ENCODE measurements at regions not wholly inside any gene's neighbourhood (a gene's known extent, or its start where the extent isn't known, plus 50 kb on each side); places are given as distances from the start of the nearest gene placed in this dataset.

DNA sequence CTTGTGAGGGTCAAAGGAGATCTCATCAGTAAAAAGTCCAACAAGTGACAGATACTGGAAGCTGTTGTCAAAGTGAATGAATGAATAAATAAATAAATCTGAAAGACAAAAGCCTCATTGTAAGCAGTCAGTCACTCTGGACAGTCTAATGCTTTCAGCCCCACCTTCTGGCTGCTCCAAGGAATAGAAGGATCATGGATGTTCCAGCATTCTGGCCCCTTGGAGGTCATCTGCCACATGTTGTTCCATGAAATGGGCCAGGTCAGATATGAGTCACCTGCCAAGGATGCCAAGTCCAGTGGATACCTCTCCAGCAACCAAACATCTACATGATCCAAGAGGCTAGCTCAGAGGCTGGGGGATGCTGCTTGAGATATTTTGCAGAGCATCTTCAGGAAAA, 185.6 kb downstream of the BMP7 start:
- no peak for DNase-seq (ENCODE audit: low read depth in 3 of 3)

DNA sequence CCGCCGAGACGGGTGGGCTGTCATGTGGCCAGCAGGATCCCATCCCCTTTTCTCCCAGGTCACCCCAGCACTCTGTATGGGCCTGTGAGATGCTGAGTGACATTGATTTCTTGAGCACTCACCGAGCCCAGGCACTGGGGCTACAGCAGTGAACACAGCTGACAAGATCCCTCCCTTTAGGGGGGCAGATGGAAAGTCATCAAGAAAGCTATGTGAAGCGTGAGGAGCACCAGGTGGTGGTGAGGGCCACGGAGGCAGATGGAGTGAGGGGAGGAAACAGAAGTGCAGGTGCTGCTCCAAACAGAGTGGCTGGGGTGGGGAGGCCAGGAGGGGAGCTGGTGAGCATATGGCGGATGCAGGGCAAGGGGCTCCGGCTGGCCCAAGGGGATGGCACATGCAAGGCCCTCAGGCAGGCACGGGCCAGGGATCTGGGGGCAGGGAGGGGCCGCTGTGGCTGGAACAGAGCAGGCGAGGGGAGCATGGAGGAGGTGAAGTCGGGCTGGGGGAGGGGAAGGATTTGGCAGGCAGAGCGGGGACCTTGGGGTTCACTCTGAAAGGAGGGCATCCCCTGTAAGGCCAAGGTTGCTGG, 184.0 kb downstream of the BMP7 start:
- no peak for DNase-seq (ENCODE audit: low read depth in 3 of 3)

DNA sequence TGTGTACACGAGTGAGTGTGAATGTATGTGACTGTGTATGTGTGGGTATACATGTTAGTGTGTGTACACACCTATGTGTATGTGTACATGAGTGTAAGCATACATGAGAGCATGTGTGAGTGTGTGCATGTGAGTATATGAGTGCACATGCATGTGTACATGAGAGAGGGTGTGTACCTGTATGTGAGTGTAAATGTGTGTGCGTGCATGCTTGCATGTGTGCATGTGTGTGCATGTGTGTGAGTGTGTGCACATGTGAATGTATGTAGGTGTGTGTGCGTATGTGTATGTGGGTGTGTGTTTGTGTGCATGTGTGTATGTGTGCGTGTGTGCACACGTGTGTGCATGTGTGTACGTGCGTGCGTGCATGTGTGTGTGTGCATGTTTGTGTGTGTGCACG, 183.4 kb downstream of the BMP7 start:
- DNase-seq (ENCODE audit: low read depth in 3 of 3), result no peak

DNA sequence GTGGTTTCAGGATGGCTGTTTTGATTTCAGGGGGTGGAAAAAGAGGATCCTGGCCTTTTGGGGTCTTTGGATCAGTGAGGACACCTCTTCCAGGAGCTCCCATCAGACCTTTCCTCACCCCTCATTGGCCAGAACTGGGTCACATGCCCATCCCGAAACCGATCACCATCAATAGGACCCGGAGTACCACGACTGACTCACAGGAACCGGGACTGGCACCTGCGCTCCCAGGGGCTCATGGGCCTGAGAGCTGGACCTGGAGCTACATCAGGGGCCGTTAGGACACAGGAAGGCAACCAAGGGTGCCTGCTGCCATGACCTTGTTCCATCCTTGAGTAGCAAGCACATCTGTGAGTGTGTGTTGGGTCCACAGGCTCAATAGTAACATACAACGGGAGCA, 180.4 kb downstream of the BMP7 start:
- DNase-seq (ENCODE audit: low read depth in 3 of 3), result no peak

DNA sequence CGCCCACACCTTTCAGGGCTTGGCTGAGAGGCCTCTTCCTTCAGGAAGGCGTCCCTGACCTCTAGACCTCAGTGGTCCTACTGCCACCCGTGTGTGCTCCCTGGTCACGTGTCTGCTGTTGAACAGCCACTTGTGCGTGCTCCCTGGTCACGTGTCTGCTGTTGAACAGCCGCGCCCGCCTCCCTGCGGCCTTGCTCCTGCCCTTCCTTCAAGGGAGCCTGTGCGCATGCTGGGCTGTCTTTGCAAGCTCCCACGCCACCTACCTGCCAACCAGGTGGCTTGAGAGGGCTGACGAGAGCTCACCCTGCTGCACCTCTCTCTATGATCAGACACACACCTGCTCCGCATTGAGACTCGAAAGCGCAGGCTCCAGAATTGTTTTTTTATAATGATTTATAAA, 179.3 kb downstream of the BMP7 start:
- DNase-seq (ENCODE audit: low read depth in 3 of 3), result no peak

DNA sequence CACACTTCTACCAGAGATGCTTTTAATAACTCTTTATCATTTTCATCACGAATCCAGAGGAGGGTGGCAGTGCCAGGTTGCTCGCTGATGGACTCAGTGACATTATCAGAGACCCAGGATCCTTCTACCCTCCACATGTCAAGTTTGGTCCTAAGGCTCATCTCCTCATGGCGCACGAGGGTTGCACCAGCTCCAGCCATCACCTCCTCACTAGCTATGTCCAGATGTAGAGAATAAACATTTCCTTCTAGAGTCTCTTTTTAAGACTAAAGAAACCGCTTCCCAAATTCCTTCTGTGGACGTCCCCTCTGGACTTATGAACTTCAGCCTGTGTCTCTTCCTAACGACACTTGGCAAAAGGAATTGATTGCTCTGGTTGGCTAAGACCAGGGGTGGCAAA, 178.7 kb downstream of the BMP7 start:
- no peak for DNase-seq (ENCODE audit: low read depth in 3 of 3)

DNA sequence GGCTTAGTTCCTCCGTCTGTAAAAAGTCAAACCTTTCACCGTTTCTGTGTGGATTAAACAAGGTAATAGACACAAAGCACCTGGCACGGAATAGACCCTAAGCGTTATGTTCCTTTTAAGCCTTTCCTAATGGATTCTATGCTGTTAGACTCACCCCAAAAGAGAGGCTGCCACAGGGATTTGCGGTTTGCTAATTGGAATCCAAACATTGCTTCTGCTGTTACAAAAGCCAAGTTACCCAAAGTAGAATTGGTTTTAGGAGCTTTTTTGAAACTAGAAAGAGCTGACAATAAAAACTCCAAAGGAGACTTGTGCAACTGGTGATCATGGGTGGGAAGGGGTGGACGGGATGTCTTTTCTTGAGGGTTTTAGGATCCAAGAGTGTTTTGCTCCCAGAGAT, 178.0 kb downstream of the BMP7 start:
- DNase-seq (ENCODE audit: low read depth in 3 of 3), result no peak

DNA sequence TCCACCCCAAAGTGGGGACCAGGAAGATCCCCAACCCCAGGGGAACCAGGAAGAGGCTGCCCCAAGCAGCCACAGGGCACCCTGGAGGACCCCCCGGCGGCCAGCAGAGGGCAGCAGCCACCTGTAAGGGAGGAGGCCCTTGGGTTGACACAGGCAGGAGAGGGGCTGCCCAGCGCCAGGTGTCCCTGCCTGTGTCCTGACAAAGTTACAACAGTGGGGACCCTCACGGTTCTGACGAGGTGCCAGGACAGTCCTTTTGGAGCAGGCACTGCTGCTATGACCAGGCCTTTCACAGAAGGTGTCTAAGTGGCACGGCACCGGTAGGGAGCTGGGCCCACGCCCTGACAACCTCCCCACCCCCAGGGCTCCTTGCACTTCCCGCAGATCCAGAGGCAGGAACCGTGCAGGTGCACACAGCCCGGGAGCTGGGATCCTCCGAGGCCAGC, 176.7 kb downstream of the BMP7 start:
- DNase-seq (ENCODE audit: low read depth in 3 of 3), result peak; percentile 46 to 65 (median 47)

DNA sequence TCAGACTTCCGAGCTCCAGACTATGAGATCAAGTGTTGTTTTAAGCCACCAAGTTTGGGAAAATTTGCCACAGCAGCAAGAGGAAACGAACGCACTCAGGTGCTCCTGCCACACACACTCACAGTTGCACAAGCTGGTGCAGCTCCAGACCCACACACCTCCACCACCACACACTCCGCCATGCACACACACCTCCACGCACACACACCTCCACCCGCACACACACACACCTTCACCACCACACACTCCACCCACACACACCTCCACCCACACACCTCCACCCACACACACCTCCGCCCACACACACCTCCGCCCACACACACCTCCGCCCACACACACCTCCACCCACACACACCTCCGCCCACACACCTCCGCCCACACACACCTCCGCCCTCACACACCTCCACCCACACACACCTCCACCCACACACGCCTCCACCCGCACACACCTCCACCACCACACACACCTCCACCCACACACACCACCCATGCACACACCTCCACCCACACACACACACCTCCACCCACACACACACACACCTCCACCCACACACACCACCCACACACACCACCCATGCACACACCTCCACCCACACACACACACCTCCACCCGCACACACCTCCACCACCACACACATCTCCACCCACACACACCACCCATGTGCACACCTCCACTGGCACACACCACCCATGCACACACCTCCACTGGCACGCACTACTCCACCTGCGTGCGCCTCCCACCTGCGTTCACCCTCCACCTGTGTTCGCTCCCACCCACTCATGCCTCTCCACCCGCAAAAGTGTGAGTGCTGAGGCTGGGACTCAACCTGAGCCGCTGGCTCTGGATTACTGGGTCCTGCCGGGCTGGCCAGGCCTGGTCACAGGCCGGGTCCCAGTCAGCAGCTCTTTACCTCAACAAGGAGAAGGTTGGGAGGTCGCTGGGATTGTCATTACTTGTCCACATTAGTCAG, 175.6 kb downstream of the BMP7 start:
- DNase-seq (ENCODE audit: low read depth in 3 of 3), result no peak

DNA sequence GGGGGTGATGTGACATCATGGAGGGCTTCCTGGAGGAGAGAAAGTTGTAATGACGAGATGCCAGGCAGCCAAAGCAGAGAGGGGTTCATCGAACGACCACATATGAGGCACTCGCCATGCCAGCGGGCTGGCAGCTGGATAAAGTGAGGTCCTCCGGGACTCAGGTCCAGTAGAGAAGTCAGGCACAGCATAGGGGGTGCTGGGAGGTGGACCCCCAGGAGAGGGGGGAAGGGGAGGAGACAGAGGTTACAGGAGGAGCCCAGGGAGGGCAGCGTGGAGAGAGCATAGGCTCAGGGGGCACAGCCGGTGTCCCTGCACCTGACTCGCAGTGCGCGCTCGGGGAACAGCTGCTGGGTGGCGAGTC, 174.7 kb downstream of the BMP7 start:
- DNase-seq (ENCODE audit: low read depth in 3 of 3), result no peak

DNA sequence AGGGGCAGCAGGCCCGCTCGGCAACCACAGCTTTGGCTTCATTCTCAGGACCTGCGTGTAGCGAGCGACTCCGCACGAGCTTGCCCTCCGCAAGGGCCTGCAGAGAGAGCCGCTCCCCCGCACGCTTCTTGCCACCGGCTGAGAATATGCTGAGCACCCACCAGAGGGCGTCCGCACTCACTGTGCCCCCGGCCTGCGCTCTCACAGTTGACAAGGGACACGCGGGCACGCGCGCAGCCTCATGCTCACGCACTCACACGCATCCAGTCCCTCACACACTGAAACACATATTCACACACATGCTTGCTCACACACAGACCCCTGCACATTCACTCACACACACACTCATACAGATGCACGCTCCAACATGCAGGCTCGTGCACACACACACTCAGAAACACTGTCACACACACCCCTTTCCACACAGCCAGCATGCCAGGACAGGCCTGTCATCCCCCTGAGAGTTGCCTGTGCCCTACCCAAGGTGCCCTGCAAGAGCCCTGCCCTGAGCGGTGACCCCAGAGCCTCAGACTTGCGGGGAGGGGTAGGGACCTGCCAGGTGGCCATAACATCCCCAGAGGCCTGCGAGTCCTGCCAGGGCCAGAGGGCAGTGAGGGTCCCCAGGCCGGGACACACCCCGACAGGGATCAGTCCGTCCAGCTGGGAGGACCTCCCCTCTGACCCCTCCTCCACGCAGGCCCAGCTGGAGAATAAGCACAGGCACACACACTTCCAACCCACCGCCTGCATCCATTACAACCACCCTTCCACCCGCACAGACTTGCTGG, 174.1 kb downstream of the BMP7 start:
- DNase-seq (ENCODE audit: low read depth in 3 of 3), result peak; percentile 38 to 40 (median 38)

DNA sequence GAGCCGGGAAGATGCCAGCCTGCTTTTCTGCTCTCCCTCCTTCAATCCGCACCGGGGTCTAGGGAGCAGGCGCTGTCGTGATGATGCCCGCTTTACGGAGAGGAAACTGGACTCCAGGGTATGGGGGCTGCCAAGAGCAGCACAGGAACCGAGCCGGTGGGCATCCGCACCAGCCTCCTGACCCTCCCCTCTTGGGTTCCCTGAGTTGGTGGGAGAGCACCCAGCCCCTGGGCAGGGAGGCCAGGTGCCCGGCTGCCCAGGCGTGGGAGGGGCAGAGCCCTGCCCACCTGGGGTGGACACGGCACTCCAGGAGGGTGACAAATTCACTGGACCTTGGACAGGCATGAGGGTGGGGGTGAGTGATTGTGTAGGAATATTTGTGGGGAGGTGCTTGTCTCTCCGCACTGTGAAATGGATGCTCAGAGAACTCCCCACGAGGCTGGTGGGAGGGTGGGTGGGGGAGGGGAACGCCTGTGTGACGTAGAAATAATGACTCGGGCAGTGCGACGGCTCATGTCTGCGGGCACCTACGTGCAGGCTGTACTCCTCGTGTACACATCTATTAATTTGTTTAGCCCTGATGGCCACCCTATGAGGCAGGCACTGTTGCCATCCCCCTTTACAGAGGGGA, 173.4 kb downstream of the BMP7 start:
- DNase-seq (ENCODE audit: low read depth in 3 of 3), result no peak

DNA sequence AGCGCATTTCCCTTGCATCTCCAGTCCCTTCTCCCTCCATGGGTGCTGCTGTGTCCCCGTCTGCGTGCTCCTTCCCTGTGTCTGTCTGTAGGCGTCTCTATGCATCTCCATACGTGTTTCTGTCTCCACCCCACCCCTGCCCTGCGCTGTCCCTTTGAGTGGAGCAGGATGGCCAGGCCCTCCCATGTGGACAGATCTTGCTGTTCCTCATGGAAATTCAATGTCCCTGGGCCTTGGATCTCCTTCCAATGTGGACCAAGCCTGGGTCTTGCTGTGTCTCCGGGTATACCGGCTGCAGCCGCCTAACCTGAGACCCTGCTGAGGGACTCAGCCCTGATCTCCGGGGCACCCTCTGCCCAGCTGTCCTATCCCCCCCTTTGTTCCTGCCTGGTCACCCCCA, 172.7 kb downstream of the BMP7 start:
- DNase-seq (ENCODE audit: low read depth in 3 of 3), result no peak

DNA sequence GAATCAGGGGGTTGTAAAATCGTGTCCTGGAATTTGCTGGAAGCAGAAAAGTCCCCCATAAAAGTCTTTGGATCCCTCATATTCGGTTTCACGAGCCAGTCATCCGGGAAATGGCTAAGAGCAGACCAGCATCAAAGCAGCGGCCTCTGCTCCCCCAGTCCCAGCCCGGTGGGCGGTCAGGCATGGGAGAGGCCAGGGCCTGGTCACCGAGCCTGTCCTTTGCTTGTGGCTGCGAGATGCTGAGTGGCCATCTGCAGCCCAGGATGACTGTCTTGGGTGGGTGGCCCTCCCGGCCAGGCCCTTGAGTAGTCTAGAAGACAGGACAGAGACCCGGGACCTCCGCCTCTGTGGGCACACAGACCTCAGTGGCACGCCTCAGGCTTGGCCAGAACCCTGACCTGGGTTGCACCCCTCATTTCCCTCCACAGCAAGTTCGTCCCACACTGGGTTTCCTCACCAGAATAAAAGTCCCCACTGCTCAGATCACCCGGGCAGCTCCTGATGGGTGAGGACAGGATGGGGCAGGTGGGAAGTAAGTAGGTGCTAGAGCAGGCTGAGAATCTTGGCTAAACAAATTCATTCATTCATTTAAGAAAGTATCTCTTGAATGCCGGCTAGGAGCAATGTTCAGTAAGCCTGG, 172.1 kb downstream of the BMP7 start:
- DNase-seq (ENCODE audit: low read depth in 3 of 3), result no peak

DNA sequence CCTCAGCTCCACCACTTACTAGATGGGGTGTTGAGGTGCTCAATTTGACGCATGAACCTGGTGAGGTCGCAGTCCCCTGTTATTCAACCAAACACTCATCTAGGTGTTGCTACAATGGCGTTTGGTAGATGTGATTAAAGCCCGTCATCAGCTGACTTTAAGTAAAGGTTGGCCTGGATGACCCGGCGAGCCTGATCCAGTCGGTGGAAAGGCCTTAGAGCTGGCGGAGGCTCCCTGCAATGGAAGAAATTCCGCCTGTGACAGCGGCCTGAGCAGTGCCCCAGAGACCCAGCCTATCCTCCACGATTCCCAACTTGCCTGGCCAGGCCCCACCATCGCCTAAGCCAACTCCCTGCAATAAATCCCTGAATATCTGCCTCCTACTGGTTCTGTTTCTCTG, 171.4 kb downstream of the BMP7 start:
- DNase-seq (ENCODE audit: low read depth in 3 of 3), result no peak

DNA sequence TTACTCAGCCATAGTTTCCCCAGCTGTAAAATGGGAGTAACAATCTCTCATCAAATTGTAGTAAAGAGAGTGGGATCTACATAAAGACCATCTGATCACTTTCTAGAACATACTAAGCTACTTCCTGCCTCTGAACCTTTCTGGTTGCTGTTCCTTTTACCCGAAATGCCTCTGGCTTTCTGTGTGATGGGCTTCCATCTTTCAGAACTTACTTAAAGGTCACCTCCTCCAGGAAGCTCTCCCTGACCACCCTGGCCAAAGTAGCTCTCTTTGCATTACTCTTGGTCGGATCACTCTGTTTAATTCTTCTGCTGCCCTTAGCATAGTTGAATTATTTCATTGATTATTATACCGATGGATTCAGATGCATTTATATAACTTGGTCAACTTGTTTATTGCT, 171.0 kb downstream of the BMP7 start:
- no peak for DNase-seq (ENCODE audit: low read depth in 3 of 3)

DNA sequence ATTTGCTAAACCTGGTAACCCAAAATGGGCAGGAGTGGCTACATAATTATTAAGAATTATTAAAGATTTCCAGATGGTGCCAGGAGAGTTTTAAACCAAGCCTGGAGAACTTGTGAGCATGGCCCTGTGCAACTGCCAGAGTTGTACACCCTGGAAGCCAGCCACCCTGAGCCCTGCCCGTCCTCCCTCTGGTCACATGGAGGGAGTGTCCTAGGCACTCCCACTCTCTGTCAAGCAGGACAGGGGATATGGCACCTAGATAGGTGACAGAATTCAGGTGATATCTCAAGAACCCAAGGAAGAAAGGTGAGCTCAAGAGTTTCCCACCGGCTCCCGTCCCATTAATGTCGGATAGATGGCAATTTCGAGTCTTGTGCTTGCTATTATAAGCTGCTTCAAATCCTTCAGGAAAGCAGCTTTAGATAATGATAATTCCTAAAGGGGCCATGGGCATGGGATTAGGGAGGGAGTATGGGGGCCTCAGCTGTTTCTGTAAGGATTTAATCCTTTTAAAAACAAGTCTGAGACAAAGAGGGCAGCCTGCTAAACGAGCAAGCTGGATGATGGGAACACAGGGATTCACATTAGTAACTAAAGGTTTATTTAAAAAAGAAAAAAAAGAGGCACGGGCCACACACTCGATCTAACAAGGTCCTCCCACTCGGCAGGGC, 169.1 kb downstream of the BMP7 start:
- DNase-seq (ENCODE audit: low read depth in 3 of 3), result no peak

DNA sequence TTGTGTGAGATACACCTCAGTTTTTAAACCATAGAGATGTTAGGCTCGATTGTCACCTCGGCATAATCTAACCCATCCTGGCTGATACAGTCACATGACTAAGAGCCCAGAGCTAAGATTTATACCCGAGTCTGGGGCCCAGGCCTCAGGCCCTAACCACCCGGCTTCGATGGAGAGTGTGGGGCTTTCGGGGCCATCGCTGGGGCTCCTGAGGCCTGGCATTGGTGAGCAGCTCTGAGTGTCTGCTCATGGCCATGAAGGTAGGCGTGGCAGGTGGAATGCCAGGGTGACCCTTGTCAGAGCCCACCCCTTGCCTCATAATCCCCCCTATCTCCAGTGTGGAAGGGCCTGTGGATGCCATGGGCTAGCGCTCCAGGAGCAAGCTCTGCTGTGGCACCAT, 164.3 kb downstream of the BMP7 start:
- DNase-seq (ENCODE audit: low read depth in 3 of 3), result no peak

DNA sequence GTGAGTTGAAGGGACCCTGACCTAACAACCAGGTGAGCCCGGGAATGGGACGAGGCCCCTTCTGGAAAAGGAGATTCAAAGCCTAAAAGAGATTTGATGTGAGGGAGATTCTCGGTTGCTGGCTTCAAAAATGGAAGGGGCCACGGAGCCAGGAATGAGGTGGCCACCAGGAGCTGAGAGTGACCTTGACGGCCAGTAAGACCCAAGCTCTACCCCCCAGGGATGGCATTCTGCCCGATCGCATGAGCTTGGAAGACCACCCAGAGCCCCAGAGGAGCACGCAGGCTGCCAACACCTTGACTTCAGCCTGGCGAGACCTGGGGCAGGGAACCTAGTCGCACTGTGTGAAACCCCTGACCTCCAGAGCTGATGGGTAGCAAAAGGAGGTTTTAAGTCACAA, 163.9 kb downstream of the BMP7 start:
- no peak for DNase-seq (ENCODE audit: low read depth in 3 of 3)

DNA sequence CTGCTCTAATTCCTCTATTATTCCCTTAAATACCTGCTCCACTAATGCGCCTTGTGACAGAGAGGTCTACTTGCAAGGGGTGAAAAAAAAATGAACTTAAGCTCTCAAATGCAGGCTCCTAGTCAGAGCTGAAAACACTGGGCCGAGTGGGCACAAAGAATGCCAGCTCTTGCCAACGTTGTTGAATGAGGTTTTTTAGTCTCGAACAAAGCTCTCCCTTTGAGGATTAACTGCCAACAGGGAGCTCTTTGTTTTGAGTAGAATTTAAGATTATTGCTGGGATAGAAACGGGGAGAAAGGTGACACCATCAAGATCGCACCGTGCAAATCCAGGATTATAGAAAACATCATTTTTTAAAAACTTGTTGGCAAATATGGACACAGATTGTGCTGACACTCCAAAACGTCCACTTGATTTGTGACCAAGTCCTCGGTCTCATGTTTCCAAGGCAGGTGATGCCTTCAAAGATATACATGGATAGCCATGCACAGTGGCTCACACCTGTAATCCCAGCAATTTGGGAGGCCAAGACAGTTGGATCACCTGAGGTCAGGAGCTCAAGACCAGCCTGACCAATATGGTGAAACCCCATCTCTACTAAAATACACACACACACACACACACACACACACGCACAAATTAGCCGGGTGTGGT, 163.2 kb downstream of the BMP7 start:
- DNase-seq (ENCODE audit: low read depth in 3 of 3), result no peak

DNA sequence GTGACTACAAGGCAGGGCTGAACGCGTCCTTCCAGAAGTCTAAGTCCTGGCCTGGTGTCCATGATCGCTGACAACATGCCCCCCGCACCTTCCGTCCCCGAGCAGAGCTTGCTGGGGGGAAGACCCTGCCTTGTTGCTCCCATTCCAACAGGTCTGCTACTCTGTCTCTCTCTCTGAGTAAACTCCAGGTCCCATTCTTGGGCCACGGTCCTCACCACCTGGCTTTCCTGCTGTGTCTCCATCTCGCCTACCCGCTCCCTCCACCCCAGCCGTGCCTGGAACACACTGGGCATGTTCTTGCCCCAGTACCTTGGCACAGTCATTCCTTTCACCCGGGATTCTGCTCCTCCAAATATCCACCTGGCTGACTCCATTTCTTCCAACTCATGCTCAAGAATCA, 162.3 kb downstream of the BMP7 start:
- no peak for DNase-seq (ENCODE audit: low read depth in 3 of 3)
